ENCODE measurements at regions not wholly inside any gene's neighbourhood (a gene's known extent, or its start where the extent isn't known, plus 50 kb on each side); places are given as distances from the start of the nearest gene placed in this dataset.

DNA sequence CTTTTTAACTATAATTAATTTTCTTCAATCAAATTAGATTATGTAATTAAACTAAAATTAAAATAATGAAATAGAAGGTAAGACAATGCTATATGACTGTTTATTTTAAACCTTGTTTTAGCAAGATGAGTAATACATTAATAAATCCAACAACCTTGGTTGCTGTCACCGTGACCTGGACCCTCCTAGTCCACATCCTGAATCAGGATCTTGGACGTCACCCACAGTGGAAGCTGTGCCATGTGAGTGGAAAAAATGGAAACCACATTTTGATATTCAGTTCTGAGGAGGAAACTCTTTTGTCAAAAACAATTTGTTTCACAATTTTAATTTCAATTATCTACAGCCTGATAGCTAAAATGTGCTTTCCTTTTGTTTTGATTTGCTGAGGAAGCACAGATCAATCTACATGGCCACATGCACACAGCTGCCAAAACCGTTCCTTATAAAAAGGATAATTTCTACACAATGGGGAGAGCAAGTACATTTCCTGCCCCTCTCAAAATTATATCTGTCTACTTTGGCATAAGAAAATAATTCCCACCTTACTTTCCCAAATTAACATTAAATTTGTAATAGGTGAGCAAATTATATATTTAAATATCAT, 255.5 kb downstream of the RASSF9 start:
- H3K9me3 ChIP-seq = no peaks in the 10 kb centered on the region
- ATAC-seq (no peak), DNase-seq (ENCODE audit: low read depth in 1 of 2, low spot score in 1 of 2) (no peak), FAIRE-seq (no peak)
- no peak overlapping the region for H3K4me3 ChIP-seq
- TF ChIP-seq EHMT2 (IDR thresholded peaks at IDR 0.05; ENCODE audit: low read depth) = no peak
- TF ChIP-seq CBX2 (IDR thresholded peaks at IDR 0.05; ENCODE audit: borderline replicate concordance, low read depth) = no peak
- TF ChIP-seq CBX8 (IDR thresholded peaks at IDR 0.05) = no peak
- TF ChIP-seq PBX3 (IDR thresholded peaks at IDR 0.05) = no peak
- no peak for TF ChIP-seq ELK1 (IDR thresholded peaks at IDR 0.05; ENCODE audit: low read depth, low read length)
- no peak for TF ChIP-seq JUNB (IDR thresholded peaks at IDR 0.05)
- TF ChIP-seq JUN (IDR thresholded peaks at IDR 0.05) = no peak
- no peak for TF ChIP-seq HDAC2 (IDR thresholded peaks at IDR 0.05)
- TF ChIP-seq MYC (IDR thresholded peaks at IDR 0.05; ENCODE audit: borderline replicate concordance, low read length) = no peak
- TF ChIP-seq CTCF (IDR thresholded peaks at IDR 0.05) = no peak
- ChIA-PET CTCF (interaction anchor here (1.5 to 3.4 kb wide), 2 partner anchors 287 to 291 kb away, joined by 4 to 18 read pairs; no protein-coding TSS in a partner anchor), POLR2A (no interaction called here)
- H3K4me1 ChIP-seq = no peaks in the 10 kb centered on the region
- no peak overlapping the region for H3K27ac ChIP-seq
- WGBS (ENCODE audit: missing lambda C conversion rate) = 44% methylated on average over 3 of the region's 3 CpGs
- no peak overlapping the region for H3K4me2 ChIP-seq

DNA sequence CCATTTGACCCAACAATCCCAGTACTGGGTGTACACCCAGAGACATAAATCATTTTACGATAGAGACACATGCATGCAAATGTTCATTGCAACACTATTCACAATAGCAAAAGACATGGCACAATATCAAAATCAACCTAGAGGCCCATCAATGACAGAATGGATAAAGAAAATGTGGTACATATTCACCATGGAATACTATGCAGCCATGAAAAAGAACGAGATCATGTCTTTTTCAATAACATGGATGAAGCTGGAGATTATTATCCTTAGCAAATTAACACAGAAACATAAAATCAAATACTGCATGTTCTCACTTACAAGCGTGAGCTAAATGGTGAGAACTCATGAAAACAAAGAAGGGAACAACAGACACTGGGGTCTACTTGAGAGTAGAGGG, 249.1 kb downstream of the RASSF9 start:
- no peak for TF ChIP-seq ZSCAN20 (CRISPR knock-in tag; IDR thresholded peaks at IDR 0.05)
- Histone ChIP-seq H3K27ac (no peak overlapping the region), H3K4me1 (no peaks in the 10 kb centered on the region), H3K4me3 (no peak overlapping the region), H3K4me2 (no peak overlapping the region), H3K9me3 (no peaks in the 10 kb centered on the region)
- POLR2A ChIA-PET = no interaction called here
- ATAC-seq = no peak
- WGBS (ENCODE audit: missing lambda C conversion rate) = 50% methylated on average over 3 of the region's 3 CpGs
- no peak for FAIRE-seq
- DNase-seq (ENCODE audit: low read depth in 1 of 2, low spot score in 1 of 2) = no peak
- CTCF ChIA-PET = no interaction called here

GRCh38 chr12:85588221-85588620, 248.0 kb downstream of the RASSF9 start:
- Histone ChIP-seq H3K4me1 (no peaks in the 10 kb centered on the region), H3K4me3 (no peak overlapping the region), H3K27ac (no peak overlapping the region), H3K9me3 (no peaks in the 10 kb centered on the region), H3K4me2 (no peak overlapping the region)
- ChIA-PET CTCF (no interaction called here), POLR2A (no interaction called here)
- FAIRE-seq = no peak
- 67% methylated on average over 2 of the region's 2 CpGs for WGBS (ENCODE audit: missing lambda C conversion rate)
- TF ChIP-seq HMGXB4 (CRISPR knock-in tag; IDR thresholded peaks at IDR 0.05; ENCODE audit: borderline replicate concordance) (no peak), ZC3H11A (IDR thresholded peaks at IDR 0.05) (no peak), CBX2 (IDR thresholded peaks at IDR 0.05; ENCODE audit: borderline replicate concordance, low read depth) (no peak), SREBF2 (IDR thresholded peaks at IDR 0.05) (no peak), HEYL (CRISPR knock-in tag; IDR thresholded peaks at IDR 0.05) (no peak), ESRRA (IDR thresholded peaks at IDR 0.05; ENCODE audit: borderline replicate concordance, low read length) (no peak), POLR2AphosphoS2 (conservative IDR thresholded peaks at IDR 0.05; ENCODE audit: low read length) (no peak), FOSB (CRISPR knock-in tag; IDR thresholded peaks at IDR 0.05) (no peak), FOSL2 (IDR thresholded peaks at IDR 0.05) (no peak), FOSL2 (CRISPR knock-in tag; IDR thresholded peaks at IDR 0.05) (no peak), NPAS2 (CRISPR knock-in tag; IDR thresholded peaks at IDR 0.05; ENCODE audit: borderline replicate concordance) (no peak)
- TF ChIP-seq, protein P1, sequence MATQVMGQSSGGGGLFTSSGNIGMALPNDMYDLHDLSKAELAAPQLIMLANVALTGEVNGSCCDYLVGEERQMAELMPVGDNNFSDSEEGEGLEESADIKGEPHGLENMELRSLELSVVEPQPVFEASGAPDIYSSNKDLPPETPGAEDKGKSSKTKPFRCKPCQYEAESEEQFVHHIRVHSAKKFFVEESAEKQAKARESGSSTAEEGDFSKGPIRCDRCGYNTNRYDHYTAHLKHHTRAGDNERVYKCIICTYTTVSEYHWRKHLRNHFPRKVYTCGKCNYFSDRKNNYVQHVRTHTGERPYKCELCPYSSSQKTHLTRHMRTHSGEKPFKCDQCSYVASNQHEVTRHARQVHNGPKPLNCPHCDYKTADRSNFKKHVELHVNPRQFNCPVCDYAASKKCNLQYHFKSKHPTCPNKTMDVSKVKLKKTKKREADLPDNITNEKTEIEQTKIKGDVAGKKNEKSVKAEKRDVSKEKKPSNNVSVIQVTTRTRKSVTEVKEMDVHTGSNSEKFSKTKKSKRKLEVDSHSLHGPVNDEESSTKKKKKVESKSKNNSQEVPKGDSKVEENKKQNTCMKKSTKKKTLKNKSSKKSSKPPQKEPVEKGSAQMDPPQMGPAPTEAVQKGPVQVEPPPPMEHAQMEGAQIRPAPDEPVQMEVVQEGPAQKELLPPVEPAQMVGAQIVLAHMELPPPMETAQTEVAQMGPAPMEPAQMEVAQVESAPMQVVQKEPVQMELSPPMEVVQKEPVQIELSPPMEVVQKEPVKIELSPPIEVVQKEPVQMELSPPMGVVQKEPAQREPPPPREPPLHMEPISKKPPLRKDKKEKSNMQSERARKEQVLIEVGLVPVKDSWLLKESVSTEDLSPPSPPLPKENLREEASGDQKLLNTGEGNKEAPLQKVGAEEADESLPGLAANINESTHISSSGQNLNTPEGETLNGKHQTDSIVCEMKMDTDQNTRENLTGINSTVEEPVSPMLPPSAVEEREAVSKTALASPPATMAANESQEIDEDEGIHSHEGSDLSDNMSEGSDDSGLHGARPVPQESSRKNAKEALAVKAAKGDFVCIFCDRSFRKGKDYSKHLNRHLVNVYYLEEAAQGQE (IDR thresholded peaks at IDR 0.05) = no peak
- no peak for ATAC-seq
- DNase-seq (ENCODE audit: low read depth in 1 of 2, low spot score in 1 of 2) = no peak
